ENCODE measurements at regions not wholly inside any gene's neighbourhood (a gene's known extent, or its start where the extent isn't known, plus 50 kb on each side); places are given as distances from the start of the nearest gene placed in this dataset.

- TF ChIP-seq USF2 (IDR thresholded peaks at IDR 0.05; ENCODE audit: low read depth, low read length) (peak; percentile 30; the same call in 1 of the 2 replicates), USF2 (CRISPR knock-in tag; IDR thresholded peaks at IDR 0.05; ENCODE audit: borderline replicate concordance) (no peak), RAD51 (IDR thresholded peaks at IDR 0.05; ENCODE audit: borderline replicate concordance) (peak; percentile 65; the same call in 1 of the 2 replicates)
Observed at GRCh38 chr13:87206708-87207107, 464.5 kb upstream of the SLITRK5 start (continued).

GRCh38 chr13:87207280-87208003 is 463.7 kb upstream of the SLITRK5 start:
- DNase-seq (ENCODE audit: low spot score) (no peak), FAIRE-seq (no peak), ATAC-seq (no peak)
- H3K4me1 ChIP-seq (ENCODE audit: insufficient read depth, low read length): no peaks in the 10 kb centered on the region
- BruUV-seq (replicated peaks): no TSS peak
- CTCF ChIA-PET (ENCODE audit: low intra/inter-chr PET ratio, low total read pairs): no interaction called here
- TF ChIP-seq ZBTB49 (CRISPR knock-in tag; IDR thresholded peaks at IDR 0.05; ENCODE audit: borderline replicate concordance): no peak
- TF ChIP-seq ZNF687 (CRISPR knock-in tag; IDR thresholded peaks at IDR 0.05): no peak
- no peak for TF ChIP-seq ZNF775 (CRISPR knock-in tag; IDR thresholded peaks at IDR 0.05; ENCODE audit: borderline replicate concordance)
- TF ChIP-seq ARNT2 (CRISPR knock-in tag; IDR thresholded peaks at IDR 0.05; ENCODE audit: low read depth): no peak
- TF ChIP-seq BORCS8-MEF2B (CRISPR knock-in tag; IDR thresholded peaks at IDR 0.05): no peak
- TF ChIP-seq SIX1 (CRISPR knock-in tag; IDR thresholded peaks at IDR 0.05; ENCODE audit: borderline replicate concordance): no peak
- H3K9me3 ChIP-seq (ENCODE audit: low read length): no peaks in the 10 kb centered on the region
- WGBS (ENCODE audit: low lambda C conversion rate): 10% methylated on average over 4 of the region's 4 CpGs
- no peaks in the 10 kb centered on the region for H3K36me3 ChIP-seq (replicated peaks in 1 of 2; ENCODE audit: control insufficient read depth in 1 of 2, insufficient read depth in 2 of 2, low read length in 2 of 2)
- no peak overlapping the region for H3K4me3 ChIP-seq (replicated peaks in 1 of 3; ENCODE audit: insufficient read depth in 1 of 3, low read depth in 2 of 3, low read length in 3 of 3)
- H3K9ac ChIP-seq (ENCODE audit: insufficient read depth, low read depth, low read length): no peak overlapping the region
- POLR2A ChIA-PET: no interaction called here
- intact Hi-C loops (cut with micrococcal nuclease; ENCODE audit: unreplicated experiment) (no loop called here), in situ Hi-C loops (cut with HindIII; ENCODE audit: extremely low pct_ligation_motif_present, low pct_unique_long_range_greater_than_20kb) (no loop called here)
- no peaks in the 10 kb centered on the region for H4K20me1 ChIP-seq (ENCODE audit: insufficient read depth, low read length)
- no peak overlapping the region for H3K27ac ChIP-seq (ENCODE audit: extremely low read length, insufficient read depth, low read length)
- H3K27me3 ChIP-seq (ENCODE audit: control insufficient read depth in 1 of 2, insufficient read depth in 2 of 2, low read length in 2 of 2): no peaks in the 10 kb centered on the region
- H2AFZ ChIP-seq (ENCODE audit: low read length): no peak overlapping the region
- H3K4me2 ChIP-seq (ENCODE audit: low read depth, low read length): no peak overlapping the region
- no peaks in the 10 kb centered on the region for H3K79me2 ChIP-seq (ENCODE audit: insufficient read depth, low read length)

Data from HepG2 (cell line).